TTC549 (cell line): ENCODE measurements at regions not wholly inside any gene's neighbourhood (a gene's known extent, or its start where the extent isn't known, plus 50 kb on each side); places are given as distances from the start of the nearest gene placed in this dataset.

Experiments used
- FAIRE-seq: peaks from 2 replicates; lab custom pipeline; 2012; peaks lifted over from hg19 to GRCh38; lab: Jason Lieb, UNC

- no peak for FAIRE-seq
These were observed 491.0 kb upstream of the CLINT1 start for GRCh38 chr5:158349987-158350386.

DNA sequence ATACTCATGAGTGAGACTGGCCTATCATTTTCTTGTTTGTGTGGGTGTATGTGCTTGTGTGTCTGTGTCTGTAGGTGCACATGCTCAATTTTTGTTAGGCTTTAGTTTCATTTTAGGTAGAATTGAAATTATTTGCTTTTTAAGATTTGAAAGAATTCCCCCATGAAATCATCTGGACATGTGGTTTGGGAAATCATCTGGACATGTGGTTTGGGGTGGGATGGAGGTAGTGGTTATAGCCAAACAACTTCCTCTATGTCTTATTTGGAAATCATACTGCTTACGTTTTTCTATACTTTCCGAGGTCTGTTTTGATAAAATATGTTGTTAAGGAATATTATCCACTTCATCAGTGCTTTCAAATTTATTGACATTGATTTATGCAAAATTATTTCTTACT lies 485.4 kb upstream of the CLINT1 start:
- no peak for FAIRE-seq

DNA sequence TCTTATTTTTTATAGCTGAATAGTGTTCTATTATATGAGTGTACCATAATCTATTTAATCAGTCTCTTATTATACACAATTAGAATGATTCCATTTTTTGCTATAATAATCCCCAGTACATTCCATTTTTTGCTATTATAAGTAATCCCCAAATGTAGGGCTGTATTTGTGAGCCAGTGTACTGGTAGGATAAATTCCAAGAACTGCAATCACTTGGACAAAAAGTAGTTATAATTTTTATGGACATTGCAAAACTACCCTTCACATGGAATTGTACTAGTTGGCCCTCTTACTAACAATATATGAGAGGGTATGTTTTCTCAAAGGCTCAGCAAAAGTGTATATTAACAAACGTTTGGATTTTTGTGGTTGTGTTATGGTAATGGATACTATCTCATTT lies 481.7 kb upstream of the CLINT1 start:
- FAIRE-seq = no peak

GRCh38 chr5:158326256-158326655 lies 467.3 kb upstream of the CLINT1 start:
- no peak for FAIRE-seq

DNA sequence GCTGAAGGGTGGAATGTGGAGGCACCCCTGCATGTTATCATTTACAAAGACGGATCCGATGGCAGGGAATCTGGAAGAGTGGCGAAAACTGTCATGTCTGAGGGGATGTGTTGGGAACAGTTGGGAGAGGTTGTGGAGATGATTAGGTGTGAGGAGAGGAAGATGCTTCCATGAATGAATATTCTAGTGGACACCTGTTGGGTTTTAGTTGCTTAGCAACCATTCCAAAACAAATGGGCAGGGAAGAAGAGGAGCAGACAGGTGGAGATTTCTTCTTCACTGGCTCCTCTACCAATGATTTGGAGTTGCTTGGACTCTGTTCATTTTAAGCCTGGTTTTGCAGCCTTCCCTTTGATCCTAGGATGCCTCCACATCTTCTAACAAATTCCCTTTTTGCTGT lies 465.3 kb upstream of the CLINT1 start:
- no peak for FAIRE-seq

DNA sequence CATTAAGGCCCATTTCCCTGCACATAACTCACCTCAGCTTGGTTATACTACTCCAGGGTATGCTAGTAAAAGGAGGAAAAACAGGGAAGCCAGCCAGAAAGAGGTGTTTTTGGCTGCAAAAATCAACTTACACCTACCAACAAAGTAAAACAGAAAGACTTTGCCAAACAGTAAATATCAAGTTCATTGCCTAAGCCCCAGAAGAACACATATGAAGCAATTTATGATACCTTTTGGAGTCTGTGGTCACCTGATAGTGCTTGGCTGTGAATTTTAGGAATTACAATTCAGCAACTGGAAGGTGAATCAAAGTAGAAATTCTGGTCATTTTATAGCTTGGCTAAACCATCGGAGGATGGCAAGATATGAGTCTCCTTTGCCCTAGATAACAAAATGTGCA lies 463.7 kb upstream of the CLINT1 start:
- no peak for FAIRE-seq

GRCh38 chr5:158320934-158321333 lies 462.0 kb upstream of the CLINT1 start:
- no peak for FAIRE-seq

- no peak for FAIRE-seq
These were observed 461.3 kb upstream of the CLINT1 start for GRCh38 chr5:158320178-158320674.

DNA sequence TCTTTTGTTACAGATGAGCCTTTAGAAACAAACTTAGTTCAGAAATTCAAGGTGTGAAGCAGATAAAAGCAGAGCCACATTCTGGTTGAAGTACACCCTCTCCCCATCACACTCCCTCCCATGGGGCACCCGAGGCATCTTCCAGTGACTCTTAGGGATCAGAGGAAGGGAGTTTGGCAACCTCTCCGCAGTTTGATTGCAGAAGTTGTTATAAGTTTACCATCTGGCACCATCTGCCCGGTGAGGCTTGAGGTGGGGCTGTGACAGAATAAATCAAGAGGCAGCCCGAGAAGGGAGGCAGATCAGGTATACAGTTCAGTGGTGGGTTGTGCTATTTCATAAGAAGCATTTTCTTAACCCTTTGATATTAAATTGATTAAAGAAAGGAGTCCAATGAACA lies 458.6 kb upstream of the CLINT1 start:
- no peak for FAIRE-seq

- FAIRE-seq = no peak
These were observed 455.0 kb upstream of the CLINT1 start for GRCh38 chr5:158313733-158314464.

GRCh38 chr5:158313027-158313732 lies 454.2 kb upstream of the CLINT1 start:
- FAIRE-seq = no peak

GRCh38 chr5:158309088-158309807 lies 450.3 kb upstream of the CLINT1 start:
- FAIRE-seq = no peak

GRCh38 chr5:158308429-158309025 lies 449.6 kb upstream of the CLINT1 start:
- no peak for FAIRE-seq

- no peak for FAIRE-seq
These were observed 446.9 kb upstream of the CLINT1 start for GRCh38 chr5:158305861-158306260.

GRCh38 chr5:158304607-158305006 lies 445.7 kb upstream of the CLINT1 start:
- no peak for FAIRE-seq

GRCh38 chr5:158303883-158304282 lies 444.9 kb upstream of the CLINT1 start:
- FAIRE-seq = no peak

DNA sequence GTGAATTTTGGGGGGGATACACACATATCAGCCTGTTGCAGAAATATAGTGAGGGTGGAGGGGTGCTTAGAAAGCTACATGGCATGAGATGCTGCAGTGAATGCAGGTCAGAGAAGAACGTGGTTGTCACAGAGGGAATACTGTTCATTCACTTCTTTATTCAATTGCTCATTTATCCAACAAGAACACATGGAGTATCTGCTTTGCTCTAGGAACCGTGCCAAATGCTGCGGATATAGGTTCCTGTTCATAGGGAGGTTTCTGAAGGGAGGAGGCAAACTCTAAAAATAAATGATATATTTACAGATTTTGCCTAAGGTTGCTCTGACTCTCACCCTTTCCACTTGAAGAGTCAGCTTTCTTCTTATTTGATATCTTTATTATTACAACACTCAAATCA lies 444.3 kb upstream of the CLINT1 start:
- no peak for FAIRE-seq

- FAIRE-seq = no peak
These were observed 443.1 kb upstream of the CLINT1 start for GRCh38 chr5:158302029-158302428.

DNA sequence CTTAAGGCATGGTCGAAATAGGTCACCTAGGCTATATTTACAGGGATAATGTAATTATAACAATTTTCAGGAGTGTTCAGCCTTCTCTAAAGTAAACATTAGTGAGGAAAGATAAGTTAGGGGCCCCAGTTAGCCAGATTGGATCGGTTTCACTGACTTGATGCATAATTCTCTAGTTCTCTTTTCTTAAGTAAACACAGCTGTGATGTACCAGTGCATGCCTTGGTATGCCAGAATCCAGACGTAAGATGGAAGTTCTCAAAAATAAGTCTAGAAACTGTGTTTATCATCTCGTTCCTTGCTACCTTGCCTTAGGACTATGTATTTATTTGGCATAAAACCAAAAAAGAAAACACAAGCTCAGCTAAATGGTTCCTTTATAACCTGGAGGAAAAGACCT lies 442.2 kb upstream of the CLINT1 start:
- no peak for FAIRE-seq

DNA sequence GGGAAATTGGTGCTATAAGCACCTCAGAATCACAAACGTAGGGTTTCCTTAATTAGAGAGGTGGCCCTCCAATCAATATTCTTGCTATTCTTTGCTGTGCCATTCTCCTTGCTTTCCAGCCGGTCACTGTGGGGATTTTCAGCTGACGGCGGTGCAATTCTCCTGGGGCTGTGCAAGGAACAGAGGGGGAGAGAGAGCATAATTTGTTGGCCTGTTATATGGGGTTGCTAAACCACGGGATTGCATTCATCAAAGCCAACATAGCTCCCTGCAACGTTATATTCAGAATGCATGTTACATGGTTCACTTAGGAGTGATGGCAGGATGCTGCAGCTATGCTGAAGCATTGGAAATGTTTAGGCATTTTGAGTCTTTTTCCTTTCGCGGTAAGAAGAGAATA lies 441.3 kb upstream of the CLINT1 start:
- FAIRE-seq = no peak

- no peak for FAIRE-seq
These were observed 438.1 kb upstream of the CLINT1 start for GRCh38 chr5:158297002-158297527.

- no peak for FAIRE-seq
These were observed 435.8 kb upstream of the CLINT1 start for GRCh38 chr5:158294701-158295100.

DNA sequence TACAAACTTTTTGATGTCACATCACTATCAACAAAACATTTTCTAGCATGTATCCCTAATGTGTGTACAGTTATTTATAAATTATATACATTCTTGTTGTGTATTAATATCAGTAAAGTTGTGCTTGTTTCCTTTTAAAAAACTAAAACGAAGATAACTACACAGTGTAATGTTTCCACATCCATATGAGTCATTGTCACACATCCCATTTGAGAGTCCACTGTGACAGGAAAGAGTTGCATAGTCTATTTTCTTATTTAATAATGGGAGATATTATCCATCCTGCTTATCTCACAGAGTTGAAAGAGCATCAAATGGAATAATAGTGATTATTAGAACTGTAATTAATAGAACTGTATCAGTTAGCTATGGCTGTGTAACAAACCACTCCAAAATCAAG lies 434.0 kb upstream of the CLINT1 start:
- no peak for FAIRE-seq
